Progenitor cell of endocrine pancreas (in vitro differentiated cells): ENCODE measurements at regions not wholly inside any gene's neighbourhood (a gene's known extent, or its start where the extent isn't known, plus 50 kb on each side); places are given as distances from the start of the nearest gene placed in this dataset.
"Not testable (repeated sequence)": the region's sequence is repeated elsewhere in the genome, so short reads cannot be mapped to it uniquely, and the experiment has no call there.

Experiments used
- DNase-seq: peaks from one replicate; pipeline ENCODE4 v3.0.0; 2021; ENCODE audit warnings: low spot score; ENCODE audit not compliant: unreplicated experiment
- H3K27ac Mint-ChIP-seq: 2 replicates; pipeline ENCODE4 v1.8.0; 2021; ENCODE audit warnings: mild to moderate bottlenecking, moderate library complexity, mixed read lengths
- H3K27me3 Mint-ChIP-seq: 2 replicates; pipeline ENCODE4 v1.8.0; 2021; ENCODE audit warnings: mixed read lengths
- H3K36me3 Mint-ChIP-seq: 2 replicates; pipeline ENCODE4 v1.8.0; 2022; ENCODE audit warnings: mixed read lengths; ENCODE audit not compliant: insufficient read depth
- H3K4me1 Mint-ChIP-seq: 2 replicates; pipeline ENCODE4 v1.8.0; 2021; ENCODE audit warnings: low read depth, mixed read lengths
- H3K4me3 Mint-ChIP-seq: 2 replicates; pipeline ENCODE4 v1.8.0; 2021; ENCODE audit warnings: low read depth, mild to moderate bottlenecking, moderate library complexity, mixed read lengths
- H3K9me3 Mint-ChIP-seq: 2 replicates; pipeline ENCODE4 v1.8.0; 2021; ENCODE audit warnings: low read depth, mixed read lengths
- CTCF ChIP-seq: fragments of 200-600 bp; sonication (generic); IDR thresholded peaks from one replicate; pipeline ENCODE4 v1.5.0; 2021; ENCODE audit warnings: antibody characterized with exemption, mild to moderate bottlenecking; ENCODE audit not compliant: unreplicated experiment

GRCh38 chrX:68978255-68978654 lies 149.4 kb downstream of the EFNB1 start:
- Mint-ChIP-seq H3K27ac (peak overlapping the region; percentile 69), H3K36me3 (no peaks in the 10 kb centered on the region), H3K4me1 (peaks cover 3% of the 10 kb centered on the region), H3K9me3 (peaks cover 28% of the 10 kb centered on the region), H3K4me3 (no peak overlapping the region), H3K27me3 (no peaks in the 10 kb centered on the region)
- TF ChIP-seq CTCF: no peak
- no peak for DNase-seq

DNA sequence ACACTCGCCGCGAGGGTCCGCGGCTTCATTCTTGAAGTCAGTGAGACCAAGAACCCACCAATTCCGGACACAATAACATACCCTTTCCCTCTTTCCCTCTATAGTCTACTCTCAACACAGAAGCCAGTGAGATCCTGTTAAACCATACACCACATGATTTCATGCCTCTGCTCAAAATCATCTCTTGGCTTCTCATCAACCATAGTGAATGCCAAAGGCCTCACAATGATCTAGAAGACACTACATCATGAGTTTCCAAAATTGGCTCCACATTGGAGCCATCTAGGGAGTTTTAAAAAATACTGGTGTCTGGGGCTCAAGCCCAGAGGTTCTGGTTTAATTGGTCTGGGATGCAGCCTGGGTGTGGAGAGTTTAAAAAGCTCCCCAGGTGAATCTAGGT lies 124.5 kb downstream of the EFNB1 start:
- Mint-ChIP-seq H3K9me3 (peaks cover 34% of the 10 kb centered on the region), H3K27ac (no peak overlapping the region), H3K4me1 (no peaks in the 10 kb centered on the region), H3K36me3 (no peaks in the 10 kb centered on the region), H3K27me3 (no peaks in the 10 kb centered on the region), H3K4me3 (no peak overlapping the region)
- no peak for DNase-seq
- TF ChIP-seq CTCF: no peak

GRCh38 chrX:68951942-68952619 lies 123.3 kb downstream of the EFNB1 start:
- H3K4me3 Mint-ChIP-seq, H3K27me3 Mint-ChIP-seq, H3K27ac Mint-ChIP-seq, H3K4me1 Mint-ChIP-seq, DNase-seq, H3K36me3 Mint-ChIP-seq: not testable (repeated sequence)
- H3K9me3 Mint-ChIP-seq: peaks cover 33% of the 10 kb centered on the region

GRCh38 chrX:68950937-68951336 lies 122.1 kb downstream of the EFNB1 start:
- peaks cover 32% of the 10 kb centered on the region for H3K9me3 Mint-ChIP-seq

GRCh38 chrX:68947882-68948605 lies 119.2 kb downstream of the EFNB1 start:
- H3K9me3 Mint-ChIP-seq: peaks cover 21% of the 10 kb centered on the region
- H3K27ac Mint-ChIP-seq: no peak overlapping the region
- no peaks in the 10 kb centered on the region for H3K4me1 Mint-ChIP-seq
- no peak for TF ChIP-seq CTCF
- H3K36me3 Mint-ChIP-seq: no peaks in the 10 kb centered on the region
- no peaks in the 10 kb centered on the region for H3K27me3 Mint-ChIP-seq
- H3K4me3 Mint-ChIP-seq: no peak overlapping the region
- no peak for DNase-seq

More at GRCh38 chrX:68950937-68951336, 122.1 kb downstream of the EFNB1 start:
- no peaks in the 10 kb centered on the region for H3K4me1 Mint-ChIP-seq
- no peak overlapping the region for H3K27ac Mint-ChIP-seq
- H3K4me3 Mint-ChIP-seq: no peak overlapping the region
- no peak for TF ChIP-seq CTCF
- H3K36me3 Mint-ChIP-seq: no peaks in the 10 kb centered on the region
- no peaks in the 10 kb centered on the region for H3K27me3 Mint-ChIP-seq
- no peak for DNase-seq
